SIG-M5 treated with dmso at 0.1 percent for 504 hours (cell line): ENCODE measurements at regions not wholly inside any gene's neighbourhood (a gene's known extent, or its start where the extent isn't known, plus 50 kb on each side); places are given as distances from the start of the nearest gene placed in this dataset.
"Not testable (repeated sequence)": the region's sequence is repeated elsewhere in the genome, so short reads cannot be mapped to it uniquely, and the experiment has no call there.

Experiments
- DNase-seq: peaks from one replicate; lab custom pipeline; 2025; ENCODE audit not compliant: unreplicated experiment; lab: John Stamatoyannopoulos, UW

DNA sequence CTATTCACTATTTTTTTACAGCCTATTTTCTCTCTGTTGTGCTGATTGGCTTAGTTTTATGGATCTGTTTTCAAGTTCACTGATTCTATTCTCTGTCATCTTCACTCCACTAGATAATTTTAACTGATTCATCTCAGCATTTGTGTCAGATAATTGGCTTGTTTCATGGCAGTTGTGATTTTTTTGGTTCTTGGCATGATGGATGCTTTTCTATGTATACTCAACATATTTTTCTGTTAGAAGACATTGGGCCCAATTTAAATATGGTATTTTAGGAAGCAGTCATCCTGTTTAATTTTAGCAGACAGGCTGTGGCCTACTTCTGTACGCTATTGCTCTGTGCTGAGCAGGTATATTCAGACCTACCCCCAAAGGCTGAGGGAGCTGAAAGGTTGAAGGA is 1865.3 kb upstream of the ACO1 start:
- DNase-seq: no peak

GRCh38 chr9:30519756-30520155 is 1864.7 kb upstream of the ACO1 start:
- no peak for DNase-seq

DNA sequence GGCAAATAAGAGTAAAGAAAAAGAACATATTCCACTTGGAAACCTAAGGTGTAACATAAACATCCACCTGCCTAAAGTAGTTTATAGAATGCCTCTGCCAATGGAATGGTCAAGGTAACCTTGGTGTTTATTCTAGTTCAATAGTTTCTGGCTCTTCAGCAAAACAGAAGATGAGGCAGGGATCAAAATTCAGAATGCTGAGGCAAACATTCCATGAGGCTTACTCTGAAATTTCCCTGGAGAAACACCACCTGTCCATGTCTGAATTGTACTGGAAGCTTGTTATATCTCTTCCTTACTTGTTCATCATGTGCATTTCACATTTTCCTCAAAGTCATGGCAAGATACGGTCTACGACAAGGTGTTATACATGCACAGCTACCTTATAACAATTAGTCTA is 1862.4 kb upstream of the ACO1 start:
- no peak for DNase-seq

GRCh38 chr9:30522486-30522885 is 1862.0 kb upstream of the ACO1 start:
- no peak for DNase-seq

- no peak for DNase-seq
These were observed 1860.1 kb upstream of the ACO1 start for GRCh38 chr9:30524311-30524710.

- DNase-seq: no peak
These were observed 1850.0 kb upstream of the ACO1 start for GRCh38 chr9:30534455-30534854.

- no peak for DNase-seq
These were observed 1849.5 kb upstream of the ACO1 start for GRCh38 chr9:30534896-30535295.

DNA sequence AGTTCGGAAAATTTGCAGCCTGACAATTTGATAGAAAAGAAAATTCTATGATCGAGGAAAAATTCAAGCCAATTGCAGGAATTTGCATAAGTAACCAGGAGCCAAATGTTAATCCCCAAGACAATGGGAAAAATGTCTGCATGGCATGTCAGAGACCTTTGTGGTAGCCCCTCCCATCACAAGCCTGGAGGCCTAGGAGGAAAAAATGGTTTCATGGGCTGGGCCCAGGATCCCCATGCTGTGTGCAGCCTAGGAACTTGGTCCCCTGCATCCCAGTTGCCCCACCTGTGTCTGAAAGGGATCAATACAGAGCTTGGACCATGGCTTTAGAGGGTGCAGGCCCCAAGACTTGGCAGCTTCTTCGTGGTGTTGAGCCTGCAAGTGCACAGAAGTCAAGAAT is 1847.9 kb upstream of the ACO1 start:
- DNase-seq: no peak

GRCh38 chr9:30539696-30540095 is 1844.7 kb upstream of the ACO1 start:
- not testable (repeated sequence) for DNase-seq

GRCh38 chr9:30574355-30575151 is 1809.9 kb upstream of the ACO1 start:
- no peak for DNase-seq

GRCh38 chr9:30575218-30575617 is 1809.2 kb upstream of the ACO1 start:
- no peak for DNase-seq

GRCh38 chr9:30575691-30576090 is 1808.8 kb upstream of the ACO1 start:
- DNase-seq: no peak

- no peak for DNase-seq
These were observed 1804.6 kb upstream of the ACO1 start for GRCh38 chr9:30579810-30580209.

GRCh38 chr9:30582240-30582639 is 1802.2 kb upstream of the ACO1 start:
- DNase-seq: no peak

DNA sequence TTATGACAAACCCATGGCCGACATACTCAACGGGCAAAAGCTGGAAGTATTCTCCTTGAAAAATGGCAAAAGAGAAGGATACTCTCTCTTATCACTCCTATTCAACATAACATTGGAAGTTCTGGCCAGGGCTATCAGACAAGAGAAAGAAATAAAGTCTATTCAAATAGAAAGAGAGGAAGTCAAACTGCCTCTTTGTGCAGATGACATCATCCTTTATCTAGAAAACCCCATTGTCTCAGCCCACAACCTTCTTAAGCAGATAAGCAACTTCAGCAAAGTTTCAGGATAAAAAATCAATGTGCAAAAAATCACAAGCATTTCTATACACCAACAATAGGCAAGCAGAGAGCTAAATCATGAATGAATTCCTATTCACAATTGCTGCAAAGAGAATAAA is 1799.9 kb upstream of the ACO1 start:
- no peak for DNase-seq

DNA sequence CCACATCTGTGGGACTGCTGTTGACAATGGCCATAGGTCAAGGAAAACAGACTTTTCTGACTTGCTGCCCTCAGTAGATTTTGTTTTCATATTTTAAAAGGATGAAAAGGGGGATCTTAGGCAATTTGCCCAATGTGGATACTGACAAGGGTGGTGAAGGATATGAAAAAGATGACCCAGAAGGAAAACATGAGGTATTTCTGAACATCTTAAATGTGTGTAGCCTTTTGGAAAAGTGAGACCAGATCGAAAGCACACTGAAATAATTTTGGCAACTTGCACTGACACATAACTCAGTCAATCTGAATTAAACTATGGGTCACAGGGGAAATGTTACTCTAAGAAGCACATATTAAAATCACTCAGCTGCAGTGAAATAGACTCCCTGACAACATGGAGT is 1793.0 kb upstream of the ACO1 start:
- no peak for DNase-seq

- DNase-seq: no peak
These were observed 1786.8 kb upstream of the ACO1 start for GRCh38 chr9:30597608-30598007.

- no peak for DNase-seq
These were observed 1778.5 kb upstream of the ACO1 start for GRCh38 chr9:30605936-30606335.

- DNase-seq: no peak
These were observed 1774.7 kb upstream of the ACO1 start for GRCh38 chr9:30609713-30610112.

DNA sequence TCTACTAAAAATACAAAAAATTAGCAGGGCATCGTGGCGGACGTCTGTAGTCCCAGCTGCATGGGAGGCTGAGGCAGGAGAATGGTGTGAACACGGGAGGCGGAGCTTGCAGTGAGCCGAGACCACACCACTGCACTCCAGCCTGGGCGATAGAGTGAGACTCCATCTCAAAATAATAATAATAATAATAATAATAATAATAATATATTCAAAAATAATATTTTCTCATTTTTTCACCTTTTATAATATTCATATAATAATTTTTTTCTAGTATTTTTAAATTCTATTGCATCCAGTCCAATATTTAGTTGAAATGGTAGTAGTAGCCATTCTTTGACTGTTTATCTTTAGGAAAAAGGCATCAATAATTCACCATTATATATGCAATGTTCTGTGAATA is 1767.7 kb upstream of the ACO1 start:
- not testable (repeated sequence) for DNase-seq

GRCh38 chr9:30622561-30622960 is 1761.9 kb upstream of the ACO1 start:
- no peak for DNase-seq

- DNase-seq: no peak
These were observed 1755.4 kb upstream of the ACO1 start for GRCh38 chr9:30628915-30629567.

- no peak for DNase-seq
These were observed 1754.0 kb upstream of the ACO1 start for GRCh38 chr9:30630459-30630858.
